ENCODE measurements at regions not wholly inside any gene's neighbourhood (a gene's known extent, or its start where the extent isn't known, plus 50 kb on each side); places are given as distances from the start of the nearest gene placed in this dataset.

- Mint-ChIP-seq H3K36me3 (ENCODE audit: low read depth) (no peaks in the 10 kb centered on the region), H3K4me3 (no peak overlapping the region), H3K27me3 (ENCODE audit: low read depth) (no peaks in the 10 kb centered on the region), H3K9me3 (no peaks in the 10 kb centered on the region), H3K27ac (no peak overlapping the region), H3K4me1 (ENCODE audit: low read depth) (no peaks in the 10 kb centered on the region)
- no peak for DNase-seq (ENCODE audit: low spot score)
Observed at GRCh38 chr11:112822478-112823274, 138.5 kb upstream of the NCAM1 start.

DNA sequence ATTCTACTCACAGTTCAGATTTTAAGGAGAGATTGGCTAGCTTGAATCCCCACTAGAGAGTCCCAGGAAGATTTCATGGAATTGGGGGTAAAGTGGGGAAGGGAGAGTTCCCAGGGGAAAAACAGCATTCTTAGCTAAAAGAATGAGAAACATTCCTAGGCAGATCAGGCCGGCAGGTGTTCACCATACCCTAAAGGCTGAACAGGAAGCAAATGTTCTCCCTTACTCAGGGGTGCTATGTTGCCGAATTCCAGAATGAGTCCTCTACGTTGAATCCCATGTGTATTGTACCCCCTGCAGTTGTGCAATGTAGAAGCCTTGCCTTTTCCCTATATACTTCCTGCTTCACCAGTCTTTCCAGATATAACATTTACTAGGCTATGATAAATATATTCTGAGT, 135.2 kb upstream of the NCAM1 start:
- Mint-ChIP-seq H3K4me1 (ENCODE audit: low read depth) (no peaks in the 10 kb centered on the region), H3K27ac (no peak overlapping the region), H3K4me3 (no peak overlapping the region), H3K27me3 (ENCODE audit: low read depth) (no peaks in the 10 kb centered on the region), H3K36me3 (ENCODE audit: low read depth) (no peaks in the 10 kb centered on the region), H3K9me3 (no peaks in the 10 kb centered on the region)
- no peak for DNase-seq (ENCODE audit: low spot score)

GRCh38 chr11:112826788-112827187, 134.4 kb upstream of the NCAM1 start:
- Mint-ChIP-seq H3K27ac (no peak overlapping the region), H3K4me3 (no peak overlapping the region), H3K27me3 (ENCODE audit: low read depth) (no peaks in the 10 kb centered on the region), H3K36me3 (ENCODE audit: low read depth) (no peaks in the 10 kb centered on the region), H3K4me1 (ENCODE audit: low read depth) (no peaks in the 10 kb centered on the region), H3K9me3 (no peaks in the 10 kb centered on the region)
- no peak for DNase-seq (ENCODE audit: low spot score)

GRCh38 chr11:112828421-112828820, 132.8 kb upstream of the NCAM1 start:
- DNase-seq (ENCODE audit: low spot score) = no peak
- Mint-ChIP-seq H3K9me3 (no peaks in the 10 kb centered on the region), H3K27ac (no peak overlapping the region), H3K4me1 (ENCODE audit: low read depth) (no peaks in the 10 kb centered on the region), H3K4me3 (no peak overlapping the region), H3K27me3 (ENCODE audit: low read depth) (no peaks in the 10 kb centered on the region), H3K36me3 (ENCODE audit: low read depth) (no peaks in the 10 kb centered on the region)

- Mint-ChIP-seq H3K27me3 (ENCODE audit: low read depth) (no peaks in the 10 kb centered on the region), H3K9me3 (no peaks in the 10 kb centered on the region), H3K4me3 (no peak overlapping the region), H3K4me1 (ENCODE audit: low read depth) (no peaks in the 10 kb centered on the region), H3K36me3 (ENCODE audit: low read depth) (no peaks in the 10 kb centered on the region), H3K27ac (no peak overlapping the region)
- DNase-seq (ENCODE audit: low spot score) = no peak
Observed at GRCh38 chr11:112829971-112830654, 131.1 kb upstream of the NCAM1 start.

DNA sequence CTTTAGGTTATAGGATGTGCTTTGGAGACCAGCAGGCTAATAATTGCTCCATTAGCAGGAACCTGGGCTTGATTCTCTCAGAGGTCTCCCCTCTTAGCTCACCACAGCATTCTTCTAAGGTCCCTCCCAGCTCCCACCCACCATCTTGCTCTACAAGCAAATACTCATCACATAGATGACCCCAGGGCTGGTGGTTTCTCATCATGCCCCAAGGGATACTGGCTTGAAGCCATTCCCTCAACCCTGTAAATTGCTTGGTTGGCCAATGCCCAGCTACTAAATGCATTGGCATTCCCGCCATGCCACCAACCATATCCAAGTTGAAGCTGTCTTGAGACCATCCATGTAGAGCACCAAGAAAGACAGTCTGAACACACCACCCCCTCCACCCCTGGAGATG, 130.2 kb upstream of the NCAM1 start:
- no peak for DNase-seq (ENCODE audit: low spot score)
- no peak overlapping the region for H3K27ac Mint-ChIP-seq
- H3K36me3 Mint-ChIP-seq (ENCODE audit: low read depth) = no peaks in the 10 kb centered on the region

GRCh38 chr11:112831969-112832766, 129.1 kb upstream of the NCAM1 start:
- Mint-ChIP-seq H3K36me3 (ENCODE audit: low read depth) (no peaks in the 10 kb centered on the region), H3K27me3 (ENCODE audit: low read depth) (no peaks in the 10 kb centered on the region), H3K4me1 (ENCODE audit: low read depth) (no peaks in the 10 kb centered on the region), H3K4me3 (no peak overlapping the region), H3K27ac (no peak overlapping the region), H3K9me3 (no peaks in the 10 kb centered on the region)
- no peak for DNase-seq (ENCODE audit: low spot score)

More for the DNA sequence above, 130.2 kb upstream of the NCAM1 start:
- Mint-ChIP-seq H3K27me3 (ENCODE audit: low read depth) (no peaks in the 10 kb centered on the region), H3K4me3 (no peak overlapping the region), H3K4me1 (ENCODE audit: low read depth) (no peaks in the 10 kb centered on the region), H3K9me3 (no peaks in the 10 kb centered on the region)

DNA sequence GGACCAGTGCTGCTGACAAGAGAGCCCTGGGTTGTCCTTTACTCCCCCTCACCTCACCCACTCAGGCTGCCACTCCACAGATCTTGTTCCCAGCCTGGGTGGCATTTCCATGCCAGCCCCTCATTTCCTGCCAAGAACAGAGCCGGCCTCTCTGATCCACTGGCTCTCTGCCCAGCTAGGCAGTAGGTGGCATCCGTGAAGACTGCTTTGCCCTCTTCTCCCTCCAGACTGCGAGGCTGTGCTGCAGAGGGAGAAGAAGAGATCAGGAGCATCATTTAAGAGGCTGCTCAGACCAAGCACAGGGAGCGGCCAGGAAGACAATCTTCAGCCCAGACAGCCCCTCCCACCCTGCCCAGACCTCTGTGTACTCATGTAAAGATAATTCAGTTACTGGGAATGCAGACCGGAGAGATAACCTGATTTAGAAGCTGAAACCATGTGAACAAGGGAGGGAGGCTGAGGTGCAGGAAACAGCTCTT, 126.9 kb upstream of the NCAM1 start:
- no peak overlapping the region for H3K27ac Mint-ChIP-seq
- H3K9me3 Mint-ChIP-seq = no peaks in the 10 kb centered on the region
- no peaks in the 10 kb centered on the region for H3K27me3 Mint-ChIP-seq (ENCODE audit: low read depth)
- DNase-seq (ENCODE audit: low spot score) = no peak
- no peaks in the 10 kb centered on the region for H3K36me3 Mint-ChIP-seq (ENCODE audit: low read depth)
- H3K4me1 Mint-ChIP-seq (ENCODE audit: low read depth) = no peaks in the 10 kb centered on the region
- H3K4me3 Mint-ChIP-seq = no peak overlapping the region

DNA sequence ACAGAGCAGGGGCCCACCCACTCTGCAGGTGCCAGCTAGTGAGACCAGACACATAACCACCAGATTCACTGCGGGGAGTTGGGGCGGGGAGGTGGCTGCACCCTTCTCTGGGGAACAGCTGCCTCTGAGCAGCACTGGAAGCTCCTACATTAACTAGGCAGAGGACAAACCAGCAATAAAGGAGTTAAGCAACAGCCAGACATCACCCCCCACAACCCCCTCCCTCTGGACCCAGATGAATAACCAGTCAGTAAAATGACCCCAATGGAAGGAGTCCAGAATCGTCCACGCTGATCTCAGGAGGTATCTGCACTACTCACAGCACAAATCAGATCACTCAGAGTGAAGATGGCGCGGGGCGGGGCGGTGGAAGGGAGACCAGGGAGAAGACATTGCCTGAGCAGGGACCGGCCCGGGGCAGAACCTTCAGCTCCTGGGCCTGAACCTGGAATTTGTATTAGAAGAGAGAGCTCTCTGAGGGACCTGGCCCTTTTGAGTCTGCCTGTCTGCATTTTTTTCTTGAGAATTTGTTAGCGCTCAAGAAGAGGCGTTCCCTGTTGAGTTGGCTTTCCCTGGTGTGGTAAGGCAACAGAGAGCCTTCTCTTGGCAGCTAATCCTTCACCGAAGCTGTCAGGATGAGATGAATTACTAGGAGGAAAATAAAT, 125.5 kb upstream of the NCAM1 start:
- Mint-ChIP-seq H3K27me3 (ENCODE audit: low read depth) (no peaks in the 10 kb centered on the region), H3K36me3 (ENCODE audit: low read depth) (no peaks in the 10 kb centered on the region), H3K27ac (no peak overlapping the region), H3K4me3 (no peak overlapping the region), H3K4me1 (ENCODE audit: low read depth) (no peaks in the 10 kb centered on the region), H3K9me3 (no peaks in the 10 kb centered on the region)
- no peak for DNase-seq (ENCODE audit: low spot score)

DNA sequence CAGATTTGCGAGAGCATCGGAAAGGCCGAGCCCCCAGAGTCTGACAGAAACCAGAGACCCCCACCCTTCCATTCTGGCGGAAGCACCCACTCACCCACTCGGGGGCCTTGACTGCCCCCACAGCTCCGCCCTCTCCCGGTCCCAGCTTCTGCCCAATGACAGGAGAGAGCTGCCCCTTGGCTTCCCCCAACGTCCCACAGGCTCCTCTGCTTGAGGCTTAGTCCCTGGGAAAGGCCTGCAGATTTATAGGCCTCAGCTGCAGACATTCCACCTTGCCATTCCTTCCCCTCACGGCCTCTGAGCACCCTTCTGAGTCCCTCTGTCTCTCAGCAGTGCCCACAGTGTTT, 125.0 kb upstream of the NCAM1 start:
- no peak overlapping the region for H3K27ac Mint-ChIP-seq
- H3K4me3 Mint-ChIP-seq = no peak overlapping the region
- no peaks in the 10 kb centered on the region for H3K27me3 Mint-ChIP-seq (ENCODE audit: low read depth)
- no peaks in the 10 kb centered on the region for H3K4me1 Mint-ChIP-seq (ENCODE audit: low read depth)
- no peak for DNase-seq (ENCODE audit: low spot score)
- H3K36me3 Mint-ChIP-seq (ENCODE audit: low read depth) = no peaks in the 10 kb centered on the region
- no peaks in the 10 kb centered on the region for H3K9me3 Mint-ChIP-seq

GRCh38 chr11:112837162-112837826, 123.9 kb upstream of the NCAM1 start:
- Mint-ChIP-seq H3K4me3 (no peak overlapping the region), H3K27me3 (ENCODE audit: low read depth) (no peaks in the 10 kb centered on the region), H3K4me1 (ENCODE audit: low read depth) (no peaks in the 10 kb centered on the region), H3K9me3 (no peaks in the 10 kb centered on the region), H3K27ac (no peak overlapping the region), H3K36me3 (ENCODE audit: low read depth) (no peaks in the 10 kb centered on the region)
- DNase-seq (ENCODE audit: low spot score) = no peak

DNA sequence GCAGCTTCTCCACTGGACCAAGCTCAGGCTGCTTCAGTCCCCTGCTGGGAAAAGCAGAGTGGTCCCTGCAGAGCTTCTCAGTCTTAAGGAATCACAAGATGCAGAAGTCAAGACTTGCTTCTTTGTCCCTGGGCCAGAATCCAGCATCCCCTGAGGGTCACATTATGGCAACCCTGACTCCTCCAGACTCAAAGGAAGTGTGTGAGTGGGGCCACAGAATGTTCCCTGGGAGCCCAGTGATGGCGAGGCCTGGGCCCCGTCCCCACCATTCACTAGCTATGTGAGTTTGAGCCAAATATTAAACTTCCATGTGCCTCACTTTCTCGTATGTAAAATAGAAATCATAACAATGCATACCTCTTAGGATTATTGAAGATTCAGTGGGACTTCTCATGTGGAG, 122.2 kb upstream of the NCAM1 start:
- H3K27ac Mint-ChIP-seq = no peak overlapping the region
- no peak overlapping the region for H3K4me3 Mint-ChIP-seq
- H3K36me3 Mint-ChIP-seq (ENCODE audit: low read depth) = no peaks in the 10 kb centered on the region
- DNase-seq (ENCODE audit: low spot score) = no peak
- no peaks in the 10 kb centered on the region for H3K4me1 Mint-ChIP-seq (ENCODE audit: low read depth)
- no peaks in the 10 kb centered on the region for H3K9me3 Mint-ChIP-seq
- no peaks in the 10 kb centered on the region for H3K27me3 Mint-ChIP-seq (ENCODE audit: low read depth)

DNA sequence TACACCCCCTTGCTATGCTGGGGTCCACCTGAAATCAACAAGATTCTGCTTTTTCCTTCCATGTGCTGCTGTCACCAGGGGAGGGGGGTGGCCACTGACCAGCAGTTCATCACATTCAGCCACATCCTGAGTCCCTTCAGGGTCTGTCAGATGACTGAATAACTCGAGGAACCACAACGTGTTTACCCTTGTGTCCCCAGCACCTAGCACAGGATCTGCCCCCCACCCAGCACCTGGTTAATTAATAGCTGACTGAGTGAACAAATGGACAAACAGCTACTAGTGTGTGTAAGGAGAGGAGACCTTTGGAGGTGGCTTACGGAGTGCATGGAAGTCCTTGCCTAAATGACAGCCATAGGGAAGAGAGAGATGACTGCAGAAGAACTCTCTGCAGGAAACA, 119.5 kb upstream of the NCAM1 start:
- DNase-seq (ENCODE audit: low spot score) = no peak
- Mint-ChIP-seq H3K27ac (no peak overlapping the region), H3K4me1 (ENCODE audit: low read depth) (no peaks in the 10 kb centered on the region), H3K4me3 (no peak overlapping the region), H3K27me3 (ENCODE audit: low read depth) (no peaks in the 10 kb centered on the region), H3K9me3 (no peaks in the 10 kb centered on the region), H3K36me3 (ENCODE audit: low read depth) (no peaks in the 10 kb centered on the region)

Data from T-helper 2 cell treated with Interferon-gamma antibody and Interleukin-4, amounts not matched to agents 5 μg/mL and 100 μg/mL, for 36 hours (primary cell).